Gastroesophageal sphincter (tissue), 4 donors: ENCODE measurements at regions not wholly inside any gene's neighbourhood (a gene's known extent, or its start where the extent isn't known, plus 50 kb on each side); places are given as distances from the start of the nearest gene placed in this dataset.

Experiments used
- ATAC-seq: fragments of 150-250 bp; one replicate; pipeline ENCODE4 v1.9.1; 2016; ENCODE audit warnings: mild to moderate bottlenecking, moderate library complexity
- H3K27ac ChIP-seq, 4 donors: fragments of 200-600 bp; sonication (generic) in 3 of 4; 1 replicate in 3 of 4; 2 replicates in 1 of 4; pipeline ENCODE4 v1.5.1; 2016 to 2019
- H3K27me3 ChIP-seq: fragments of 200-600 bp; sonication (generic); one replicate; pipeline ENCODE4 v1.5.1; 2019
- H3K36me3 ChIP-seq, 2 donors: fragments of 200-600 bp; sonication (generic); one replicate each; pipeline ENCODE4 v1.5.1; 2019; ENCODE audit warnings: control low read depth in 1 of 2
- H3K4me1 ChIP-seq, 3 donors: fragments of 200-600 bp; sonication (generic); 1 replicate in 2 of 3; 2 replicates in 1 of 3; pipeline ENCODE4 v1.5.1; 2016 to 2019; ENCODE audit warnings: control low read depth in 2 of 3
- H3K4me3 ChIP-seq, 2 donors: fragments of 200-600 bp; sonication (generic); one replicate each; pipeline ENCODE4 v1.5.1; 2019; ENCODE audit warnings: mild to moderate bottlenecking in 1 of 2, moderate library complexity in 1 of 2
- H3K9me3 ChIP-seq, 3 donors: fragments of 200-600 bp; sonication (generic); one replicate each; pipeline ENCODE4 v1.5.1; 2017 to 2019; ENCODE audit warnings: control low read depth in 2 of 3
- CTCF ChIP-seq, 4 experiments: fragments of 200-600 bp in 2 of 4; fragments of 450-650 bp in 2 of 4; sonication (generic) in 1 of 4; IDR thresholded peaks; one replicate each; pipeline ENCODE4 v1.5.1; 2017 to 2019; ENCODE audit warnings: antibody characterized with exemption in 4 of 4, mild to moderate bottlenecking in 2 of 4, moderate library complexity in 2 of 4
- EP300 ChIP-seq: sonication (generic); formaldehyde crosslinking; IDR thresholded peaks from one replicate; pipeline ENCODE4 v1.6.1; 2017; ENCODE audit warnings: antibody characterized with exemption, mild to moderate bottlenecking
- POLR2A ChIP-seq, 2 donors: fragments of 450-650 bp; IDR thresholded peaks; one replicate each; pipeline ENCODE4 v1.6.1; 2017; ENCODE audit warnings: antibody characterized with exemption in 2 of 2, mild to moderate bottlenecking in 2 of 2, moderate library complexity in 1 of 2
- POLR2AphosphoS5 ChIP-seq: sonication (generic); formaldehyde crosslinking; IDR thresholded peaks from one replicate; pipeline ENCODE4 v1.6.1; 2017; ENCODE audit warnings: antibody characterized with exemption
- WGBS, 2 donors: methylation state at CpG; one replicate each; pipeline ENCODE4 v1.1.5; 2018; ENCODE audit warnings: low coverage in 1 of 2; 5-methylcytosine and 5-hydroxymethylcytosine counted together

- H3K36me3 ChIP-seq, result no peaks in the 10 kb centered on the region
- H3K9me3 ChIP-seq, result no peaks in the 10 kb centered on the region
- H3K4me1 ChIP-seq, result no peaks in the 10 kb centered on the region
- no peak overlapping the region for H3K27ac ChIP-seq
- H3K27me3 ChIP-seq, result peaks cover 6% of the 10 kb centered on the region
- no peak overlapping the region for H3K4me3 ChIP-seq
- 69% methylated on average over 5 of the region's 13 CpGs; no CpG with 5 or more reads in 1 of the 2 donors for WGBS, 2 donors
- no peak for TF ChIP-seq EP300
- TF ChIP-seq POLR2AphosphoS5, result no peak
- no peak for TF ChIP-seq POLR2A (IDR thresholded peaks at IDR 0.05)
- TF ChIP-seq CTCF (IDR thresholded peaks at IDR 0.05), result no peak
- ATAC-seq, result no peak
Observed at GRCh38 chr18:78517973-78518372, 461.6 kb upstream of the SALL3 start.

- Histone ChIP-seq H3K27me3 (peaks cover 9% of the 10 kb centered on the region), H3K4me3 (no peak overlapping the region), H3K4me1 (no peaks in the 10 kb centered on the region), H3K36me3 (no peaks in the 10 kb centered on the region), H3K9me3 (no peaks in the 10 kb centered on the region), H3K27ac (no peak overlapping the region)
- ATAC-seq, result no peak
- no peak for TF ChIP-seq EP300
- no peak for TF ChIP-seq CTCF (IDR thresholded peaks at IDR 0.05)
- TF ChIP-seq POLR2A (IDR thresholded peaks at IDR 0.05), result no peak
- no peak for TF ChIP-seq POLR2AphosphoS5
- WGBS, 2 donors, result 73% methylated on average over 12 of the region's 25 CpGs; no CpG with 5 or more reads in 1 of the 2 donors
Observed at GRCh38 chr18:78518805-78519204, 460.8 kb upstream of the SALL3 start.

GRCh38 chr18:78519394-78520062 is 460.1 kb upstream of the SALL3 start:
- H3K9me3 ChIP-seq, result no peaks in the 10 kb centered on the region
- no peak overlapping the region for H3K27ac ChIP-seq
- 78% methylated on average over 8 of the region's 15 CpGs; no CpG with 5 or more reads in 1 of the 2 donors for WGBS, 2 donors
- peaks cover 9% of the 10 kb centered on the region for H3K27me3 ChIP-seq
- H3K36me3 ChIP-seq, result no peaks in the 10 kb centered on the region
- no peaks in the 10 kb centered on the region for H3K4me1 ChIP-seq
- H3K4me3 ChIP-seq, result no peak overlapping the region
- no peak for ATAC-seq
- TF ChIP-seq CTCF (IDR thresholded peaks at IDR 0.05) (no peak), EP300 (no peak)

- Histone ChIP-seq H3K27me3 (peaks cover 9% of the 10 kb centered on the region), H3K27ac (no peak overlapping the region), H3K36me3 (no peaks in the 10 kb centered on the region), H3K4me1 (peaks cover 0 to 3% (median 0%) of the 10 kb centered on the region in 3 donors), H3K9me3 (no peaks in the 10 kb centered on the region), H3K4me3 (no peak overlapping the region)
- TF ChIP-seq POLR2A (IDR thresholded peaks at IDR 0.05) (no peak), EP300 (no peak), POLR2AphosphoS5 (no peak), CTCF (IDR thresholded peaks at IDR 0.05) (no peak)
- no CpG with 5 or more reads among the region's 11 CpGs for WGBS, 2 donors
- ATAC-seq, result no peak
Observed at GRCh38 chr18:78521136-78521535, 458.5 kb upstream of the SALL3 start.

- no peak overlapping the region for H3K27ac ChIP-seq
- TF ChIP-seq POLR2AphosphoS5 (no peak), CTCF (IDR thresholded peaks at IDR 0.05) (no peak), EP300 (no peak), POLR2A (IDR thresholded peaks at IDR 0.05) (no peak)
- no peak overlapping the region for H3K4me3 ChIP-seq
- H3K9me3 ChIP-seq, result no peaks in the 10 kb centered on the region
- ATAC-seq, result no peak
- peaks cover 0 to 3% (median 0%) of the 10 kb centered on the region in 3 donors for H3K4me1 ChIP-seq
- peaks cover 9% of the 10 kb centered on the region for H3K27me3 ChIP-seq
- H3K36me3 ChIP-seq, result no peaks in the 10 kb centered on the region
- 86% methylated on average over 4 to 8 of the region's 8 CpGs for WGBS, 2 donors
Observed at GRCh38 chr18:78521744-78522143, 457.9 kb upstream of the SALL3 start.
